HG03575 (cell line): ENCODE measurements at regions not wholly inside any gene's neighbourhood (a gene's known extent, or its start where the extent isn't known, plus 50 kb on each side); places are given as distances from the start of the nearest gene placed in this dataset.

Source experiments
- ATAC-seq: cut with Tn5 transposase; IDR thresholded peaks from one replicate; pipeline ENCODE4 v1.9.1; 2021; ENCODE audit not compliant: unreplicated experiment, insufficient number of reproducible peaks, low FRiP score; ENCODE audit errors: extremely low read depth

GRCh38 chr4:11773798-11774197 is 345.1 kb upstream of the HS3ST1 start:
- no peak for ATAC-seq

GRCh38 chr4:11769434-11769833 is 340.7 kb upstream of the HS3ST1 start:
- no peak for ATAC-seq

- ATAC-seq: no peak
Measured at GRCh38 chr4:11768251-11768972, 339.7 kb upstream of the HS3ST1 start.

- no peak for ATAC-seq
Measured at GRCh38 chr4:11765849-11766453, 337.3 kb upstream of the HS3ST1 start.

- no peak for ATAC-seq
Measured at GRCh38 chr4:11748164-11748872, 319.6 kb upstream of the HS3ST1 start.

- no peak for ATAC-seq
Measured at GRCh38 chr4:11746734-11747133, 318.0 kb upstream of the HS3ST1 start.

- no peak for ATAC-seq
Measured at GRCh38 chr4:11743976-11744375, 315.3 kb upstream of the HS3ST1 start.

GRCh38 chr4:11743236-11743635 is 314.5 kb upstream of the HS3ST1 start:
- ATAC-seq: no peak

GRCh38 chr4:11741190-11741652 is 312.5 kb upstream of the HS3ST1 start:
- no peak for ATAC-seq

- ATAC-seq: no peak
Measured at GRCh38 chr4:11739992-11740391, 311.3 kb upstream of the HS3ST1 start.

GRCh38 chr4:11736978-11737377 is 308.3 kb upstream of the HS3ST1 start:
- ATAC-seq: no peak

- ATAC-seq: no peak
Measured at GRCh38 chr4:11735651-11736050, 307.0 kb upstream of the HS3ST1 start.

GRCh38 chr4:11732155-11732554 is 303.5 kb upstream of the HS3ST1 start:
- ATAC-seq: no peak

GRCh38 chr4:11730545-11730944 is 301.9 kb upstream of the HS3ST1 start:
- ATAC-seq: no peak

GRCh38 chr4:11729548-11729947 is 300.9 kb upstream of the HS3ST1 start:
- ATAC-seq: no peak

- no peak for ATAC-seq
Measured at GRCh38 chr4:11727903-11728564, 299.3 kb upstream of the HS3ST1 start.

- no peak for ATAC-seq
Measured at GRCh38 chr4:11724731-11725130, 296.0 kb upstream of the HS3ST1 start.

- ATAC-seq: no peak
Measured at GRCh38 chr4:11722223-11722622, 293.5 kb upstream of the HS3ST1 start.

GRCh38 chr4:11720292-11720691 is 291.6 kb upstream of the HS3ST1 start:
- ATAC-seq: no peak

- no peak for ATAC-seq
Measured at GRCh38 chr4:11719879-11720278, 291.2 kb upstream of the HS3ST1 start.
